ENCODE measurements at regions not wholly inside any gene's neighbourhood (a gene's known extent, or its start where the extent isn't known, plus 50 kb on each side); places are given as distances from the start of the nearest gene placed in this dataset.

DNA sequence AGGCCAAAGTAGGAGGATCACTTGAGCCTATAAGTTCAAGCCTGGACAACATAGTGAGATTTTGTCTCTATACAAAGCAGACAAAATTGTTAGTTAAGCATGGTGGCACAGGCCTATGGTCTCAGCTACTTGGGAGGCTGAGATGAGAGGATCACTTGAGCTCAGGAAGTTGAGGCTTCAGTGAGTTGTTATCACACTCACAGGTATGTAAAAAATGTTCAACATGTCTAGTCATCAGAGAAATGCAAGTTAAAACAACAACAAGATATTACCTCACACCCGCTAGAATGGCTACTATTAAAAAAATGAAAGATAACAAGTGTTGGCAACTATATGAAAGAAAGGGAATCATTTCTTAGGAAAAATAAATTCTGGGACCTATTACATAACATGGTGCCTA lies 341.5 kb upstream of the ST8SIA4 start:
- TF ChIP-seq, protein P1, sequence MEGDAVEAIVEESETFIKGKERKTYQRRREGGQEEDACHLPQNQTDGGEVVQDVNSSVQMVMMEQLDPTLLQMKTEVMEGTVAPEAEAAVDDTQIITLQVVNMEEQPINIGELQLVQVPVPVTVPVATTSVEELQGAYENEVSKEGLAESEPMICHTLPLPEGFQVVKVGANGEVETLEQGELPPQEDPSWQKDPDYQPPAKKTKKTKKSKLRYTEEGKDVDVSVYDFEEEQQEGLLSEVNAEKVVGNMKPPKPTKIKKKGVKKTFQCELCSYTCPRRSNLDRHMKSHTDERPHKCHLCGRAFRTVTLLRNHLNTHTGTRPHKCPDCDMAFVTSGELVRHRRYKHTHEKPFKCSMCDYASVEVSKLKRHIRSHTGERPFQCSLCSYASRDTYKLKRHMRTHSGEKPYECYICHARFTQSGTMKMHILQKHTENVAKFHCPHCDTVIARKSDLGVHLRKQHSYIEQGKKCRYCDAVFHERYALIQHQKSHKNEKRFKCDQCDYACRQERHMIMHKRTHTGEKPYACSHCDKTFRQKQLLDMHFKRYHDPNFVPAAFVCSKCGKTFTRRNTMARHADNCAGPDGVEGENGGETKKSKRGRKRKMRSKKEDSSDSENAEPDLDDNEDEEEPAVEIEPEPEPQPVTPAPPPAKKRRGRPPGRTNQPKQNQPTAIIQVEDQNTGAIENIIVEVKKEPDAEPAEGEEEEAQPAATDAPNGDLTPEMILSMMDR (IDR thresholded peaks at IDR 0.05) = no peak
- TF ChIP-seq POLR2A (IDR thresholded peaks at IDR 0.05) = no peak
